Fibroblast of pulmonary artery (primary cell): ENCODE measurements at regions not wholly inside any gene's neighbourhood (a gene's known extent, or its start where the extent isn't known, plus 50 kb on each side); places are given as distances from the start of the nearest gene placed in this dataset.

Experiments used
- DNase-seq: peaks from one replicate; pipeline ENCODE4 v3.0.0-alpha.2; 2010; ENCODE audit warnings: low read depth
- H3K4me3 ChIP-seq: replicated peaks from 2 replicates; pipeline ENCODE4 v1.5.1; 2011; ENCODE audit warnings: low read depth, mild to moderate bottlenecking, control low read depth, low read length, moderate library complexity
- TF ChIP-seq, protein P1 (sequence below): IDR thresholded peaks from 2 replicates; pipeline ENCODE4 v1.5.1; 2011; ENCODE audit warnings: mild to moderate bottlenecking, control low read depth, low read length, inconsistent platforms; ENCODE audit errors: missing control alignments

DNA sequence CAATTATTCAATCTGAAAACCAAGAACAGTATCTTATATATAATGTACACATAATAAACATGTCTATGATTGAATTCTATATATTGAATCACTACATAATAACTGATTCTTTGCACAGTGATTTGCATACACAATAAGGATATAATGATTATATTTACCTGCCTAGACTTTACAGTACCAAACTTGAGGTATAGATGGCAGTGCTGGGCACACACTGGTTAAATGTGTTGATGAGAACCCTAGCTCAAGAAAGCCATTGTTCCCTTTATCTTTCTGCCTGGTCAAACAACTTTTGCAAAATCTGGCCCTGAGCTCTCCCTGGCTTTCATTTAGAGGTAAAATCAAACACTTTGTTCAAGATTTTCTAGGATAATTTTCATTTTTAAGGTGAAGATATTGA is 697.7 kb downstream of the TUSC7 start:
- DNase-seq: peak; percentile 32
- no peak overlapping the region for H3K4me3 ChIP-seq
- TF ChIP-seq, protein P1, sequence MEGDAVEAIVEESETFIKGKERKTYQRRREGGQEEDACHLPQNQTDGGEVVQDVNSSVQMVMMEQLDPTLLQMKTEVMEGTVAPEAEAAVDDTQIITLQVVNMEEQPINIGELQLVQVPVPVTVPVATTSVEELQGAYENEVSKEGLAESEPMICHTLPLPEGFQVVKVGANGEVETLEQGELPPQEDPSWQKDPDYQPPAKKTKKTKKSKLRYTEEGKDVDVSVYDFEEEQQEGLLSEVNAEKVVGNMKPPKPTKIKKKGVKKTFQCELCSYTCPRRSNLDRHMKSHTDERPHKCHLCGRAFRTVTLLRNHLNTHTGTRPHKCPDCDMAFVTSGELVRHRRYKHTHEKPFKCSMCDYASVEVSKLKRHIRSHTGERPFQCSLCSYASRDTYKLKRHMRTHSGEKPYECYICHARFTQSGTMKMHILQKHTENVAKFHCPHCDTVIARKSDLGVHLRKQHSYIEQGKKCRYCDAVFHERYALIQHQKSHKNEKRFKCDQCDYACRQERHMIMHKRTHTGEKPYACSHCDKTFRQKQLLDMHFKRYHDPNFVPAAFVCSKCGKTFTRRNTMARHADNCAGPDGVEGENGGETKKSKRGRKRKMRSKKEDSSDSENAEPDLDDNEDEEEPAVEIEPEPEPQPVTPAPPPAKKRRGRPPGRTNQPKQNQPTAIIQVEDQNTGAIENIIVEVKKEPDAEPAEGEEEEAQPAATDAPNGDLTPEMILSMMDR: peak; percentile 43

DNA sequence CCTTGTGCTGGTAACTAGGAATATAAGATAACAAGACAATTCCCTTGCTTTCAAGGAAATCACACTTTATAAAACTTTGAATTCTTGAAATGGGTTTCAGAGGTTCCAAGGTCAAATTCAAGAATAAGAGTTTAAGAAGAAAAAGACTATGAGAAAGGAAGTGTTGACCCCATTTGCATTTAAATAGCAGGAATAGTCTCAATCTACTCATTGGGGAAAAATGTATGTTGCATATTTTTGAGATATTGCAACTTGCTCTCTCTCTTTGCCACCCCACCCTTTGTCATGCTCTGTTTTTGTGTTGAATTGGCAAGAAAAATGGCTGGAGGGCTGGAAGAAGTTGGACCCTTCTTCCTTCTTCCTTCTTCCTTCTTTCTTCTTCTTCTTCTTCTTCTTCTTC is 699.2 kb downstream of the TUSC7 start:
- TF ChIP-seq, protein P1: no peak
- no peak overlapping the region for H3K4me3 ChIP-seq
- DNase-seq: peak; percentile 28

- TF ChIP-seq, protein P1: no peak
- no peak for DNase-seq
- no peak overlapping the region for H3K4me3 ChIP-seq
Observed at GRCh38 chr3:117409256-117409655, 699.7 kb downstream of the TUSC7 start.

DNA sequence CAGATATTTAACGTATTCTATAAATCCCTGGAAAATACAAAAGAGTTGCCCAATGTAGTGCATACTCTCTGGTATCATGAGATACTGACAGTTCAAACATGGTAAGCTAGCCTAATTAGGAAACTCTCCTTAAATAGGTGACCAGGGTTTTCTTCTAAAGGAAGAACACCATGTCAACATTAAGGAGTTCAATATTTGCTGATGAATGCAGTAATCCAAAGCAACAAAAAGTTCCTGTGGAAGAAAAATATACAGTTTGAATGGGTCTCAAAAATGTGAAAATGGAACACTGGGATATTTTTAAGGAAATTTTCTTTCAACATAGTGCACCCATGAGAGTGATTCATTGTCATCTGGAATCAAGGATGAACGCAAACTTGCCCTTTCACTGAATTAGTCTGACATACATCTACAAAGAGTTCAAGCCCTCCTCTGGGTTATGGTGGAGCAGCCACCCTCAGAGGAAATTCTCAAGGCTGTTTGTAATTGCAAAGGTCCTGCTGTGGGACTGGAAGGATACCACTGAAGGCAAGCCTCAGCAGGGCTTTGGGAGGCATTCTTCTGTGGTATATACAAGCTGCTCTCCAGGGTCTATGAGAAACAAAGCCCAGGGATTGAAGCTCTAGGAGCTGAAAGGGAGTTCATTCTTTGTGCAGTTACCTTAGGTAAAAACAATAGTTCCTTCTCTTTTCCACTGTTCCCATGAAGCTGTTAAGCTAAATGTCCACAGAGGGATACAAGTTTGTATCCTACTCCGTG is 700.3 kb downstream of the TUSC7 start:
- TF ChIP-seq, protein P1: no peak
- no peak overlapping the region for H3K4me3 ChIP-seq
- peak; percentile 1 for DNase-seq

DNA sequence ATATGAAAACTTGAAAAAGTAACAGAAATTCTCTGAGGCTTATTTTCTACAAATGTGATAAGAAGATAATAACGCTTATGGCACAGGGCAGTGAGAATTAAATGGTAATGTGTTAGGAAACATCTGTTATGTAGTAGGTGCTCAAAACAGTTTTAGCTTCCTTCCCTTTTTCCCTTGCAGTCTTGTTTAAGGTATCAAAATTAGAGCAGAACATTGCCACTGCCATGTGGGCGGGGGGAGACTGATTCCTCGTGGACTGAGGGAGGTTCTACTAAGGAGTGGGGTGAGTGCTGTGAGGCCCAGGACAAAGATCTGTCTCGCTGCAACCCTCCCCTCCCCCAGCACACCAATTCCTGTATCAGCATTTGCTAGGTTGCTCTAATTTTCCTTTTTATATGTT is 702.4 kb downstream of the TUSC7 start:
- TF ChIP-seq, protein P1: no peak
- DNase-seq: no peak
- H3K4me3 ChIP-seq: no peak overlapping the region

- H3K4me3 ChIP-seq: no peak overlapping the region
- TF ChIP-seq, protein P1: no peak
- no peak for DNase-seq
Observed at GRCh38 chr3:117417411-117417810, 707.8 kb downstream of the TUSC7 start.

GRCh38 chr3:117427081-117427480 is 717.5 kb downstream of the TUSC7 start:
- TF ChIP-seq, protein P1: no peak
- DNase-seq: no peak
- no peak overlapping the region for H3K4me3 ChIP-seq
